GM19372 (cell line): ENCODE measurements at regions not wholly inside any gene's neighbourhood (a gene's known extent, or its start where the extent isn't known, plus 50 kb on each side); places are given as distances from the start of the nearest gene placed in this dataset.
"Not testable (repeated sequence)": the region's sequence is repeated elsewhere in the genome, so short reads cannot be mapped to it uniquely, and the experiment has no call there.

Experiments used
- ATAC-seq: cut with Tn5 transposase; IDR thresholded peaks from one replicate; pipeline ENCODE4 v1.9.1; 2021; ENCODE audit warnings: mild to moderate bottlenecking, low read depth, moderate library complexity; ENCODE audit not compliant: unreplicated experiment

DNA sequence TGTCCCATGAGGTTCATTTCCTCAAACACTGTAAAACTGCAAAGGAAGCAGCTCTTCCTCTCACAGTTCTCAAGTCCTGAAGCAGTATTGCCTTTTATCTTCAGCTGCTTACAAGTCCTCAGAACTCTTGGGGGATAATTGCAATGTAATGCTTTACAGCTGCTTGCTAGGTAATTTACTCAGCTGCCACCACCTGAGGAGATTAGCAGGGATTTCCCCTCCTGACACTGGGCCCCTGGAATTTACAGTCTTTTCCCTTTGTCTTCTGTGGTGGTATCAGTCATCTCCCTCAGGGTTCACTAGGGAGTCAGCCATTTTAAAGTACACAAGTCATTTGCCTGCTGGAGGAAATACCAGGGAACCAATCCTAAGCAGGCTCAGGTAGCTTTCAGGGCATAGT lies 754.3 kb upstream of the GRAMD2B start:
- ATAC-seq: no peak

DNA sequence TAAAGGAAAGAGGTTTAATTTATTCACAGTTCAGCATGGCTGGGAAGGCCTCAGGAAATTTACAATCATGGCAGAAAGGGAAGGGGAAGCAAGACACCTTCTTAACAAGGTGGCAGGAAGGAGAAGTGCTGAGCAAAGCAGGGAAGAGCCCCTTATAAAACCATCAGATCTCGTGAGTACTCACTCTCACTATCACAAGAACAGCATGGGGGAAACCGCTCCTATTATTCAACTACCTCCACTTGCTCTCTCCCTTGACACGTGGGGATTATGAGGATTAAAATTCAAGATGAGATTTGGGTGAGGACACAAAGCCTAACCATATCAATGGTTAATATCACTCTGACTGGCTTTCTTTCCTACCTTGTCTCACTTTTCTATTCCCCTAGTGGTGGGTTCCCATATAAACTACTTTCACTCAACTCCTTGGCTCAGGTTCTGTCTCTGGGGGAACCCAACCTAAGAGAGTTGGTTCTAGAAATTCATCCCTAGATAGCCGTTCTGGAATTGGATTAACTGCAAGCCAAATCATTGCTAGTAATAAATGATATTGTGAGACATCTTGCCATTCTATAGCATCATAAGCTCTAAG lies 749.8 kb upstream of the GRAMD2B start:
- ATAC-seq: no peak

DNA sequence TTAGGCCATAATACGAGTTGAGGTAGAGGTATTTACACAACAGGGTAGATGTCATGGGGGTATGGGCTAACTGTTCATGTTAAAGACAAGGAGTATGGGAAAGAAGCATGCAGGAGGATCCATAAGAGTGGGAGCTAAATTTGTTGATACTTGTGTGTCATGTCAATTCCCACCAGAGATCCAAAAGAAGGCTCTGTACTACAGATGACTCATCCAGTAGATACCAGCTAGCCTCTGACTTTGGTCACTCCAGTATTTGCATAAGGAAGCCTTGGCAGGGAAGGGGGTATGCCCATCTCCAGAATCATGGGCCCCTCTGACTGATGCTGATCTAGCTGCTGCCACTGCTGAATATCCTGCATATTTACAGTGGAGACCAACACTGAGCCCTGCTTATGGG lies 743.7 kb upstream of the GRAMD2B start:
- no peak for ATAC-seq

DNA sequence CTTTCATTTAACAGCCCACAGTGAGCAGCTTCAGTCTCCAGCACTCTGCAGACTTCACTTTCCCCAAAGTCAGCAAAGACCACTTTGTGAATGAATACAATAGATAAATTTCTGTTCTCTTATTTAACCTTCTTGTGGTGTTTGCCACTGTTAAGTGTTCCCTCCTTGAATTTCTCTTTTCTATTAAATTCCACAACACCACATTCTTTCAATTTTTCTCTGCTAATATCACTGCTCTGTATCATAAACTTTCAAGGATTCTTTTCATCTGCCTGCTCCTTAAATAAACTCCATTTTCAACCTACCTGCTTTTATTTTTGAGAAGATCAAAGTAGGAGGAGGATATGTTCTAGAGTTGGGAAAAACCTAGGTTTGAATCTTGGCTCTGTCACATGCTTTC lies 739.5 kb upstream of the GRAMD2B start:
- no peak for ATAC-seq

DNA sequence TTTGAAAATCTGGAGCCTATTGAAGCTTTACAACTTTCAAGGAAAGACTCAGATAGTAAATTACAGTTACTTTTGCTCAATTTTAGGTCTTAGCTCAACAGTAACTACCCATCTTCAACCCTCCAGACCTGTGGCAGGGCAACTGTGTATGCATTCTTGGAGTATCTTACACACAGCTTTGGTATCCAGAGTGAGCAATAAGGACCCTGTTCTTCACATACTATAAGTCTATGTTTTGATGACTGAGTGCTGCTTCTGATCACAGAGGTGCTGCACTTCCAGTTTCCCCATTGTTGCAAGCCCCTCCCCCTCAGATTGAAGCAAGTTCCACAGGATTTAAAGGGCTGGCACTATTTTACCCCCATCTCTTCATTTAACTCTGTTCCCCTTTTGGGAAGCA lies 737.4 kb upstream of the GRAMD2B start:
- no peak for ATAC-seq

DNA sequence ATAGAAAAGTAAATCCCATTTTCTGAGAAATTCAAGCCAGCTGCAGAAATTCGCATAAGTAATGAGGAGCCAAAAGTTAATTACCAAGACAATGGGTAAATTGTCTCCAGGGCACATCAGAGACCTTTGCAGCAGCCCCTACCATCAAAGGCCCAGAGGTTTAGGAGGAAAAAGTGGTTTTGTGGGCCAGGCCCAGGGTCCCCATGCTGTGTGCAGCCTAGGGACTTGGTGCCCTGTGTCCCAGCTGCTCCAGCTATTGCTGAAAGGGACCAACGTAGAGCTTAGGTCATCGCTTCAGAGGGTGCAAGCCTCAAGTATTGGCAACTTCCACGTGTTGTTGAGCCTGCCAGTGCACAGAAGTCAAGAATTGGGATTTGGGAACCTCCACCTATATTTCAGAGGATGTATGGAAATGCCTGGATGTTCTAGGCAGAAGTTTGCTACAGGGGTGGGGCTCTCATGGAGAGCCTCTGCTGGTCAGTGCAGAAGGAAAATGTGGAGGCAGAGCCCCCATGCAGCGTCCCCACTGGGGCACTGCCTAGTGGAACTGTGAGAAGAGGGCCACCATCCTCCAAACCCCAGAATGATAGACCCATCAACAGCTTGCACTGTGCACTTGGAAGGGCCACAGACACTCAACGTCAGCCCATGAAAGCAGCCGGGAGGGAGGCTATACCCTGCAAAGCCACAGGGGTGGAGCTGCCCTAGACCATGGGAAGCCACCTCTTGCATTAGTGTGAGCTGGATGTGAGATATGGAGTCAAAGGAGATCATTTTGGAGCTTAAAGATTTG lies 731.3 kb upstream of the GRAMD2B start:
- not testable (repeated sequence) for ATAC-seq

DNA sequence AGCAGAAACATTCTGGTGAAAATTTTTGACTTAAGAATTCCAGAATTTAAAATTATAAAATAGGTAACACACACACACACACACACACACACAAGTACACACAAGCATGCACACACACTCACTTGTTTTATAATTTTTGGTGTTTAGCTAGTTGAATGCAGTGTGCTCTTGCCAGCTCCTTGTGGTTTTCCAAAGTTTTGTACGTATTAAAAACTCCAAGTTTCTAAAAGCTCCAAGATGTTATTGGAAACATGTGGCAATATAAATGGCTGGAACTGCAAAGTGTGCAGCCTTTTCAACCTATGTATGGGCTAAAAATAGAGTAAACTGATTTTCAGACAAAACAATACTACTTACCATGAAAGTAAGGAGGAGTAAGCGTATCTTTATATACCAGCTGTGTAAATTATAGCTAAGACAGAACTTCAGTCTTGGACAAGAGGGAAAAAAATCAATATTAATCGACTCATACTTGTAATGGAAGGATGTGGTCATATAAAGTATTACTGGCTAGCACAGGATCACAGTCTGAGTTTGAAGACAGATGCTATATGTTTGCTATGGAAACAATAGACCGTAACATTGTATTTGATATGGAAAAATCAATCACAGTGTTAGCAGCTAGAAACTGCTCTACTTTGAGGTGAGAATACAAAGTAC lies 727.1 kb upstream of the GRAMD2B start:
- no peak for ATAC-seq

DNA sequence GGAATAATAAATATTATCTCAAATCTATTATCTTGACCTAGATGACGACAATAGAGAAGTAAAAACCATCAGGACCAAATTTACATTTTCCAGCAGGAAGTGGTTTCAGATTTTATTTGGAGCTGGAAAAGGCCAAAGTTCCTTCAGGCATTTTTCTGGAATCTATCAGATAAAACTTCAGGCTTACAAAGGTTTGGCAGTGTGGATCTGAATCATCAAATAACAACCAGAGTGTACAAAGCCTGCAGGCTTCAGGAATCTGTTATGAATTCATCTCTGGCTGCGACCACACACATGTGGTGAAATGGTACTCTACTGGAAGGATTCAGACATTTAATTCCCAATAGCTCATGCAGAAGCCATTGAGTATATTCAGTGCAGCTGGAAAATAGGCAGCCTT lies 726.4 kb upstream of the GRAMD2B start:
- ATAC-seq: no peak

DNA sequence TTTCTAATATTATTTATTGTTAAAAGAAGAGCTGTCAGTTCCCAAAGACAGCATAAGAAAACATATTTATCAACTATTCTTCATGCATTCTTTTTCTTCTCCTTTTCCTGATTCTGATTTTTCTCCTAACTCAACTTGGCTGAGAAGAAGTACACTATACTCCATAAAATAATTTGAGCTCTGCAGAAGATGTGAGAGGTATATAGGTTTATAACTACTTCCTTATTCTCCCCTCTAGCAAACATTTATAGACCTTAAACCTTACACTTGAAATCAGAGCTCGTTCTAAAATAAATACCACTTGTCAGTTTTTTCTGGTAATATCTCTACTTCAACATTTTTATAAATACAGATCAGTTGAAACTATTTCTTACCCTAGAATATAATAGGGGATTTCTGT lies 724.8 kb upstream of the GRAMD2B start:
- ATAC-seq: no peak

DNA sequence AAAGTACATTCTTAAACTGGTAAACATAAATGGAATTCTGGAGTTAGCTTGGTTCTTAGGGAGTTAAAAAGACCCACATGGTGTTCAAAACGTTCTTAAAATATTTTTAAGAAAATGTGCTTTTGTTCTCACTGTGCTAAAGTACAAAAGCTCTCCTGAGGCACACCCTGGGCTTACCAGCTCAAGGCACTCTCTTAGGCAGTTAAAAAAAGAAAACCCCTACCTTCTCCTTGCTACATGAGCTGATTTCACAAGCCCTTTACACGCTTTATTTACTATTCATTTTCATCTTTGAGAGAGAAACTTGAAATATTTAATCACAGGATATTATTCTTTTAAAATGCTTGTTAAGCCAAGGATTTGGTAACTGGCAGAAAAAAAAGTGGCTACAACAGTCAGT lies 723.3 kb upstream of the GRAMD2B start:
- no peak for ATAC-seq

DNA sequence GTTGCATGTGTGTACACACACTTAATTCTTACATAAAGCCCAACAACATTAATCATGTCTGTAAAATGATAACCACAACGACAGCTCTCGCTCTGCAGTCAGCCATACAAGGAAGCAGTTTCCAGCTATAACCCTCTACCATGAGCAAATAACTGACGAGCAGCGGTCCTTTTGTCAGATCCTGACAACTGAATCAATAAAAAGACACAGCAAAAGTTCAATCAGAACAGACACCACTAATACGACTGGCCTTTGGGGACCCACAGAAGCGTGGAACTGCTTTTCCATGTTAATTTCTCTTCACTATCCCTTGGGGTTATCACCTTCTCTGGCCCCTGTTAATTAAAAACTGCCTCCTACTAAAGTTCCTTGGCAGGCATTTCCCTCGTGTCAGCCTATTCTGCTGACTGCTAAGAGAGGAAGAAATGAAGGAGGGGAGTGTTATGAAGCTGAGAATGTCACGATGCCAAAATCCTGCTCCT lies 722.8 kb upstream of the GRAMD2B start:
- ATAC-seq: no peak

DNA sequence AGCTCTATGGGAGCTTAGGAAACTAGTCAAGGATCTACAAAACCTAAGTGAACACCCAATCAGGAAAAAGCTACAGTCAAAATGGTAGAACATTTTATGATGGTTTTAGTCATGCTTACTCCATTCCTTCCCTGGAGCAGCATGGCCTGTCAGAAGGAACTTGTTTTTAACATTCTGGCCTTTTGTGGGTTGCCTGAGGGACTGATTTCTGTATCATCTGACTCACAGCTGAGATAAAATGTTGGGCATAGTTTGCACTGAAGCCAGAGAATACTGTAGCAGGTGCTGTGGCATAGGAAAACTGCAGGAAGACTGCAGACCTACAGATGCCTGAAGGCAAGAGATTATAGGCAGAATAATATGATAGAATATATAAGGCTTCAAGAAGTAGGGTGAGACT lies 719.6 kb upstream of the GRAMD2B start:
- no peak for ATAC-seq

DNA sequence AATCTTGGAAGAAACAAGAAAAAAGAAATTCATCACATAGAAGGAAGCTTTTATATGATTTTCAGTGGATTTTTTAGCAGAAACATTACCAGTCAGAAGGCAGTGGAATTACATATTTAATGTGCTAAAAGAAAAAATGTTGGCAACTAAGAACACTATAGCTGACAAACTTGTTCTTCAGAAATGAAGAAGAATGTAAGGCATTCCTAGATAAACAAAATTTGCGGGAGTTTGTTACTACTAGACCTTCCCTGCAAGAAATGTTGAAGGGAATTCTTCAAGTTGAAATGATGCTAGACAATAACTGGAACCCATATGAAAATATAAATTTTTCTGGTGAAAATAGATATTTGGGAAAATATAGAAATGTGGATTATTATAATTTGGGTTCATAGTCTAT lies 718.3 kb upstream of the GRAMD2B start:
- ATAC-seq: no peak

DNA sequence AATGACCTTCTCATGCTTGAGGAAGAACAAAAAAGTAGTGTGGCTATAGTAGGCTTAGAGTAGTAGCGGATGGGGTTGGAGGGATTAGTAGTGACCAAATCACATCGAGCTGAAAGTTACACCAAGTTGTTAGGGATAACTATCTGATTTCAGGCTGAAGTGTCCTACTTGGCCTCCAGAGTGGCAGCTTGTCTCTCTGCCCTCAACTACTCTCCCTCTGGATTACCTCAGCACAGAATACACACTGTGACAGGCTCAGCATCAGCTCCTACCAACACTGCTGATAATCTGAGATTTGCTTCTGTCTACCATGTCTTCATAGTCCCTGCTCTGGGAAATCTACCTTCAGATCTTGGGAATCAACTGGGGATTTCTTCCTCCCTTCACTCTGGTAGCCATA lies 714.6 kb upstream of the GRAMD2B start:
- no peak for ATAC-seq

DNA sequence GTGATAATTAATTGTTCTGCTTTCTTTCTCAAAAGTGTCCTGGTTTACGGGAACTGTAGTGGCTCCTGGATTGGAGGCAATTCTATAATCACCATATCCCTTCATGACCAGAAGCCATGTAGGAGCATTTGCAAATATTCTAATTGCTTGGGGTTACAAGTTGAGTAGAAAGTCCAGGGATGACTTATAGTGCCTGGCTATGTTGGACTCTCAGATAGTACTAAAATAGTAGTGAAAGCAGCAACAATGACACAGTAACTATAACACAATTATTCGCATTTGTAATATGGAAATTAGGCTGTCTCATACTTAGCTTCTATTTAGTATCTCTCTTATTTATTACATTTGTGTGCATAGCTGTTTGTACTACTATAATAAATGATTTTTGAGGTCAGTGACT lies 712.5 kb upstream of the GRAMD2B start:
- no peak for ATAC-seq

DNA sequence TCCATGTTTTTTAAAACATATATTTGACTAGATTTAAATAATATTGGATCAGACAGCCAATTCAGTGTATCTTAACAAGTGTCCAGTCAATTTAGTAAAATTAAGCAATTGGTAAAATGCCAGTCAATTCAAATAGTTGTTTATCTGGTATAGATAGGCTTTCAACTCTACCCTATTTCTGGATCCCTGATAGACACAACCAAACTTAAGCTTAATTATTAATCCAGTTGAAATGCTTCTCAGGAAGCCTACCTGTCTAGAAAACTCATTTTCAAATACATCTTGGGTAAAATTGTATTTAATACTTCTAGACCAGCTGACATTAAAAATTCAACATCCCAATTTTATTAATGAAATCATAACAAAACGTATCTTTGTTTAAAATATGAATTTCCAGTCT lies 710.8 kb upstream of the GRAMD2B start:
- no peak for ATAC-seq

DNA sequence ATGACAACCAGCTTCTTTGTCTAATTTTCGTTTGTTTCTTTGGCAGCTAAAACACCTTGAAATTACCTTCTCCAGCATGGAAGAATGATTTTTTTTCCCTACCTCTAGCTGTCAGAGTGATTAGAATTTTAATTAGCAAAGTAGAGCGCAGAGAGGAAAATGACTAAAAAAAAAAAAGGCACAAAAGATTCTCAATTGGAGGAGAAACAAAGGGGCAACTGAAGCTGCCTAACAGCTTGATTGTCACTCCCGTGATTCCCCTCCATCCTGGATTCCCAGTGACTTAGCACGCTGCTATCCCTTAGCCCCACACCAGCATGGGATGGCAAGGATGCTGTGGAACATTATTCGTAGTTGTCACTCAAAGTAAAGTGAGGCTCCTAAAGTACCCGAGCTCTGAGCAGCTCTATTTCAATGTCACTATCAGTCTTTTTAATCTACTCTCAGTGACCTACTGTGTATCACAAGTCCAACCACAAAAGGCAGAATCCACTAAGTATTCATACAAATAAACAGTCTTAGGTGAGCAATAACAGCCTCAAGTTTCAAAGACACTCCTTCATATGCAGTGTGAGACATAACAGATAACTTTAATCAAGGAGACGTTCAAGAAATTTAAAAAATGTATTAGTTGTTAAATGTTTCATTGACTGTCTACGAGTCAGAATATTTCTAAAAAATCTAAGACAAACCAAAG lies 710.0 kb upstream of the GRAMD2B start:
- ATAC-seq: no peak

DNA sequence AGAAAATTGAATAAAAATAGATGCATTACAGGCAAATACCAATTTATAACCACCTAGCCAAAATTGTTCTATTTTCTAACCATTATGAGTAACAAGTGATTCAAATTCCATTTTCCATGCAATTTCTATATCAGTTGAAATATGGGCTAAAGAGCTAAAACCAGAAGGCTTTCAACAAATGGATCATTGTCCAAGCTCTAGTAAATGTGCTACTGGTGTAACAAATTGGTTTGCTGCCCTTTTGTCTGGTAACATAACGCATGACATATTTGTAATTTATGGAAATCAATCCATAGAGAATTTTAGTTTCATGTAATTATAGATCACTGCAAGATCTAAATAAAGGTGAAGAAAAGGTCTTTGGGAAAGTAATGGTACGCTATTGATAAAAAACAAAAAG lies 708.0 kb upstream of the GRAMD2B start:
- ATAC-seq: no peak

DNA sequence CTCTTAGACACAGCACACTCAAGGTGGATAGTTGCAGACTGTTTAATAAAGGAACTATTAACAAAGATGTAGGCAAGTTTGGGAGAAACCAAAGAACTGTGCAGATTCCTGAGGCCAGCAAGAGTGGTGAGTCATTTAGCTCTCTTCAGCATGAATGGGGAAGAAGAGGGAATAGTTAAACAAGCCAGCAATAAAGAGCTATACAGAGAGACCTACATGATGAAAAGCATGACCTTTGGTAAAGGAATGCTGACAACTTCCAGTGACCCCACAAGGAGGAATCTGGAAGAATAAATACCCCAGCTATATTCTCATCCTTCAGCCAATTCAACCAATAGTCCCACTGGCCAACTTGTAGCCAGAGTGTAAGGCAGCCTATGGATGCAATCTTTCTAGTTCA lies 706.0 kb upstream of the GRAMD2B start:
- ATAC-seq: no peak

DNA sequence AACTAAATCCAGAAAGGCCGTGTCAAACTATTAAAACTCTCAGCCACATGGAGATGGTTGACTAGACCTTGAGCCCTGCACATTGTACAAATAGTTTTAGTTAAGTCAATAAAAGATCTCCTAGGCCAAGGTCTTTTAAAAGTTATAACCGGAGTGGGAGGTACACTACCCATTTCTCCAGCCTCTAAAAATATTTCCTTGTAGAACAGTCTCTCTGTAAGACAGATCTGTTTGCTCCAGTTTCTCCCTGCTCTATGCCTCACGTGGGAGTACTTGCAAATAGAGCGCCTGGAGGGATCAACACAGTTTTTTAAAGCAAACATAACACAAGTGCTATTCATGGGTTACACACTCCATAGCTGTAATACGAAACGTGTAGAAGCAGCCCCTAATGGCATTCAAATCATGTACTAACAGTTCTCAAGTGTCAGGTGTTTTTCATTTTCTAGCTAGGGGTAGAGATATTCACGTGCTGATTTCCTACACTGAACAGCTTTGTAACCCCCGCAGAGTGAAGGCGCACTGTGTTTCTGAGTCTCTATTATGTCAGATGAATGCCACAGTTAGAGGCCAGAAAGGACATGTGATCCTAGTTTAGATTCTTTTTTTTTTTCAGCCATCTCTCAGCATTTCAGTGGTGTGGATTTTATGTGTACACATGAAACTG lies 703.4 kb upstream of the GRAMD2B start:
- ATAC-seq: no peak

DNA sequence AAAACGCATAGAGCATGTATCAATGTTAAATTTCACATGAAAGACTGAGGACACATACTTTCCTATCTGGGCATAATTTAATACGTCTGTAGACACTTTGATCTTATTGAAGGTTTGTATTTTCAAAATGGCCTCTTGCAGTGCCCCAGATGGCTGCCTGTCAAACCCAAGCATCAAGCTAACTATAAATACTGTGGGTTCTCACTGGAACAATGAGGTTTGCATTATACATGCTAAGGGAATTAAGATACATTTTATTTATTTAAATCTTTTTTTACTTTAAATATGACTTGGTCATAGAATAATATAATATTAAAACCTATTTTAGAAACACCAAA lies 702.9 kb upstream of the GRAMD2B start:
- no peak for ATAC-seq
